ENCODE measurements at regions not wholly inside any gene's neighbourhood (a gene's known extent, or its start where the extent isn't known, plus 50 kb on each side); places are given as distances from the start of the nearest gene placed in this dataset.
A peak's percentile ranks its signal among the peaks of the same experiment; 100 is the strongest.

DNA sequence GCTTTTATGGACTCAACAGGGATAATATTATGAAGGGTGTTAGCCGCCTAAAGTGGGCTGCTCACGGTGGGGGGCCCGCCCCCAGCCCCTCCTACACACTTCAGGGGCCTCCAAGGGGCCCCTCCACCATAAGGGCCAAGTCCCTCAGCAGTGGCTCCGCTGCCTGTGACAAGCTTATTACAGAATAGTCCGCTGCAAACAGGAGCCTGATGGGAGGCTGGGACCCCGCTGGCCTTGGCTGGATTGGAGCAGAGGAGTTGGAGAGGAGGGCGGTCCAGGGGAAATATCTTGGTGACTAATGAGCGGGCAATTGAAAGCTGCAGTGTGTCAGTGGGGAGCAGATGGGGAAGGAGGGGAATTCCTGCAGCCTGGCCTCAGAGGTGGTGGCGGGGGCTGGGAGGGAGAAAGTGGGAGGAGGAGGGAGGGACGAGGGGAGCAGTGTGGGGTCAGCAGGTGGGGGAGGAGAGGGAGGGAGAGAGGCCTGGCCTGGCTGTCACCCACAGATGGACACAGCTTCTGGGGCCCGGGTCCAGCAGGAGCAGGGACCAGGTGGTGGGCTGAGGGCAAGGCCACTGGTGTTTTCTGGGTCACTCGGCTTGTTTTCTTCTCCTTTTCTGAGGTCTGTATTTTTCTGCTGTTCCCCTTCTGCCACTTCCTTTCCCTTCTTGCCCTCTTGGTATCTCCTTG, 57.6 kb upstream of the FOXP4 start (continued):
- TF ChIP-seq ZNF266 (tag by site-specific recombination; IDR thresholded peaks at IDR 0.05; ENCODE audit: low read depth) (no peak), ZNF248 (tag by site-specific recombination; IDR thresholded peaks at IDR 0.05) (no peak), KLF7 (tag by site-specific recombination; IDR thresholded peaks at IDR 0.05; ENCODE audit: borderline replicate concordance) (no peak), ZNF146 (tag by site-specific recombination; IDR thresholded peaks at IDR 0.05) (peak; percentile 5; the same call in 1 of the 2 replicates)

DNA sequence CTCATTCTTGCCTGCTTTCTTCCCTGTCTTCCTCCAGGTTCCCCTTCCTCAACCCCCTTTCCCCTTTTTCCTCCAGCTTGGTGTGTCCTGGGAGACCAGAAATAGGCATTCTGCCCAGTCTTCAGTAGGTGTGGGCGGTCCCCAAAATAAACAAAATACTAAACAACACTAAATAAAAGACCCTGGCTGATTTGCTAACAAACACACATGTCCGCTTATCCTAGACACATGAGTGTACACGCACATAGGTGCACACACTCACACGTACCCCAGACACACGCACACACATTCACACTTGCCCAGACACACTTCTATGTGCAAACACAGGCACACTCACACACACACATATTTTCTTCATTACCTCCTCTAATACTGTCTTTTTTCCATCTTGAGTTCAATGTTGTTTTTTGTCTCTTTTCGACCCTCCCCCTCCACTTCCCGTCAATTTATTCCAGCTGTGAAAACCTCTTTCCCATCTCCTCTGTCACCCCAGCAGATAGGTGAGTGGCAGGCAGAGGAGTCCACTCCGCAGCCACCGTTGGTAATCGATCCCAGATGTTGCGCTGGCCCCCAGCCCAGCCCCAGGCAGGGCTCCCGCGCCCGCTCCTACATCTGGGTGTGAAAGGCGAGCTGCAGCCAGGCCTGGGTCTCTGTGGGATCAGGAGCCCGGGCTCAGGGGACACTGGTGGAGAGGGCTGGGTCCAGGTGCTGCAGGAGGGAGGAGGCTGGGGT, 56.9 kb upstream of the FOXP4 start:
- no peak overlapping the region; the same call in 1 of the 2 replicates for H3K27ac ChIP-seq (ENCODE audit: extremely low read depth, low read depth, low read length)
- CTCF ChIA-PET = interaction anchor here (1.1 kb wide), 1 partner anchor 121 kb away, joined by 4 read pairs; no protein-coding TSS in a partner anchor
- H3K36me3 ChIP-seq (ENCODE audit: control insufficient read depth in 2 of 2, insufficient read depth in 1 of 2, low read length in 2 of 2) = no peaks in the 10 kb centered on the region
- no peak overlapping the region for H3K4me3 ChIP-seq (ENCODE audit: low read depth, low read length)
- POLR2A ChIA-PET = no interaction called here
- peaks cover 18% of the 10 kb centered on the region for H3K4me1 ChIP-seq (ENCODE audit: control insufficient read depth, insufficient read depth, low read length)
- H3K9me3 ChIP-seq (ENCODE audit: control insufficient read depth, insufficient read depth, low read depth, low read length) = no peaks in the 10 kb centered on the region
- TF ChIP-seq ZNF239 (tag by site-specific recombination; IDR thresholded peaks at IDR 0.05) (no peak), ZSCAN16 (tag by site-specific recombination; IDR thresholded peaks at IDR 0.05) (no peak), ZNF561 (tag by site-specific recombination; IDR thresholded peaks at IDR 0.05; ENCODE audit: borderline replicate concordance) (no peak), SP3 (tag by site-specific recombination; IDR thresholded peaks at IDR 0.05) (no peak), KLF1 (tag by site-specific recombination; IDR thresholded peaks at IDR 0.05) (0 out of 2 replicates have a peak, but pooled peaks have one; percentile 35), EGR2 (tag by site-specific recombination; IDR thresholded peaks at IDR 0.05; ENCODE audit: low read depth) (no peak), ZNF677 (tag by site-specific recombination; IDR thresholded peaks at IDR 0.05) (no peak), MZF1 (tag by site-specific recombination; IDR thresholded peaks at IDR 0.05; ENCODE audit: borderline replicate concordance) (no peak), ZNF473 (tag by site-specific recombination; IDR thresholded peaks at IDR 0.05) (0 out of 2 replicates have a peak, but pooled peaks have one; percentile 45), ZIC2 (tag by site-specific recombination; IDR thresholded peaks at IDR 0.05) (peak; percentile 76), ZNF37A (tag by site-specific recombination; IDR thresholded peaks at IDR 0.05) (no peak), ZNF354C (tag by site-specific recombination; IDR thresholded peaks at IDR 0.05; ENCODE audit: borderline replicate concordance, low read depth) (no peak), HOXC10 (CRISPR knock-in tag; IDR thresholded peaks at IDR 0.05) (no peak), ZNF548 (tag by site-specific recombination; IDR thresholded peaks at IDR 0.05) (no peak), SP2 (tag by site-specific recombination; IDR thresholded peaks at IDR 0.05) (peak; percentile 47), ZNF670 (tag by site-specific recombination; IDR thresholded peaks at IDR 0.05; ENCODE audit: low read depth) (no peak), ZNF560 (tag by site-specific recombination; IDR thresholded peaks at IDR 0.05; ENCODE audit: borderline replicate concordance) (no peak)
- TF ChIP-seq, protein P1, sequence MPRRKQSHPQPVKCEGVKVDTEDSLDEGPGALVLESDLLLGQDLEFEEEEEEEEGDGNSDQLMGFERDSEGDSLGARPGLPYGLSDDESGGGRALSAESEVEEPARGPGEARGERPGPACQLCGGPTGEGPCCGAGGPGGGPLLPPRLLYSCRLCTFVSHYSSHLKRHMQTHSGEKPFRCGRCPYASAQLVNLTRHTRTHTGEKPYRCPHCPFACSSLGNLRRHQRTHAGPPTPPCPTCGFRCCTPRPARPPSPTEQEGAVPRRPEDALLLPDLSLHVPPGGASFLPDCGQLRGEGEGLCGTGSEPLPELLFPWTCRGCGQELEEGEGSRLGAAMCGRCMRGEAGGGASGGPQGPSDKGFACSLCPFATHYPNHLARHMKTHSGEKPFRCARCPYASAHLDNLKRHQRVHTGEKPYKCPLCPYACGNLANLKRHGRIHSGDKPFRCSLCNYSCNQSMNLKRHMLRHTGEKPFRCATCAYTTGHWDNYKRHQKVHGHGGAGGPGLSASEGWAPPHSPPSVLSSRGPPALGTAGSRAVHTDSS (tag by site-specific recombination; IDR thresholded peaks at IDR 0.05) = no peak
- TF ChIP-seq, protein P2, sequence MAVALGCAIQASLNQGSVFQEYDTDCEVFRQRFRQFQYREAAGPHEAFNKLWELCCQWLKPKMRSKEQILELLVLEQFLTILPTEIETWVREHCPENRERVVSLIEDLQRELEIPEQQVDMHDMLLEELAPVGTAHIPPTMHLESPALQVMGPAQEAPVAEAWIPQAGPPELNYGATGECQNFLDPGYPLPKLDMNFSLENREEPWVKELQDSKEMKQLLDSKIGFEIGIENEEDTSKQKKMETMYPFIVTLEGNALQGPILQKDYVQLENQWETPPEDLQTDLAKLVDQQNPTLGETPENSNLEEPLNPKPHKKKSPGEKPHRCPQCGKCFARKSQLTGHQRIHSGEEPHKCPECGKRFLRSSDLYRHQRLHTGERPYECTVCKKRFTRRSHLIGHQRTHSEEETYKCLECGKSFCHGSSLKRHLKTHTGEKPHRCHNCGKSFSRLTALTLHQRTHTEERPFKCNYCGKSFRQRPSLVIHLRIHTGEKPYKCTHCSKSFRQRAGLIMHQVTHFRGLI (tag by site-specific recombination; IDR thresholded peaks at IDR 0.05) = 0 out of 2 replicates have a peak, but pooled peaks have one; percentile 43
- TF ChIP-seq, protein P3, sequence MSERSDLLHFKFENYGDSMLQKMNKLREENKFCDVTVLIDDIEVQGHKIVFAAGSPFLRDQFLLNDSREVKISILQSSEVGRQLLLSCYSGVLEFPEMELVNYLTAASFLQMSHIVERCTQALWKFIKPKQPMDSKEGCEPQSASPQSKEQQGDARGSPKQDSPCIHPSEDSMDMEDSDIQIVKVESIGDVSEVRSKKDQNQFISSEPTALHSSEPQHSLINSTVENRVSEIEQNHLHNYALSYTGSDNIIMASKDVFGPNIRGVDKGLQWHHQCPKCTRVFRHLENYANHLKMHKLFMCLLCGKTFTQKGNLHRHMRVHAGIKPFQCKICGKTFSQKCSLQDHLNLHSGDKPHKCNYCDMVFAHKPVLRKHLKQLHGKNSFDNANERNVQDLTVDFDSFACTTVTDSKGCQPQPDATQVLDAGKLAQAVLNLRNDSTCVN (tag by site-specific recombination; optimal IDR thresholded peaks at IDR 0.05) = peak; percentile 13
- TF ChIP-seq, protein P4, sequence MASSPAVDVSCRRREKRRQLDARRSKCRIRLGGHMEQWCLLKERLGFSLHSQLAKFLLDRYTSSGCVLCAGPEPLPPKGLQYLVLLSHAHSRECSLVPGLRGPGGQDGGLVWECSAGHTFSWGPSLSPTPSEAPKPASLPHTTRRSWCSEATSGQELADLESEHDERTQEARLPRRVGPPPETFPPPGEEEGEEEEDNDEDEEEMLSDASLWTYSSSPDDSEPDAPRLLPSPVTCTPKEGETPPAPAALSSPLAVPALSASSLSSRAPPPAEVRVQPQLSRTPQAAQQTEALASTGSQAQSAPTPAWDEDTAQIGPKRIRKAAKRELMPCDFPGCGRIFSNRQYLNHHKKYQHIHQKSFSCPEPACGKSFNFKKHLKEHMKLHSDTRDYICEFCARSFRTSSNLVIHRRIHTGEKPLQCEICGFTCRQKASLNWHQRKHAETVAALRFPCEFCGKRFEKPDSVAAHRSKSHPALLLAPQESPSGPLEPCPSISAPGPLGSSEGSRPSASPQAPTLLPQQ (tag by site-specific recombination; IDR thresholded peaks at IDR 0.05) = no peak
- TF ChIP-seq, protein P5, sequence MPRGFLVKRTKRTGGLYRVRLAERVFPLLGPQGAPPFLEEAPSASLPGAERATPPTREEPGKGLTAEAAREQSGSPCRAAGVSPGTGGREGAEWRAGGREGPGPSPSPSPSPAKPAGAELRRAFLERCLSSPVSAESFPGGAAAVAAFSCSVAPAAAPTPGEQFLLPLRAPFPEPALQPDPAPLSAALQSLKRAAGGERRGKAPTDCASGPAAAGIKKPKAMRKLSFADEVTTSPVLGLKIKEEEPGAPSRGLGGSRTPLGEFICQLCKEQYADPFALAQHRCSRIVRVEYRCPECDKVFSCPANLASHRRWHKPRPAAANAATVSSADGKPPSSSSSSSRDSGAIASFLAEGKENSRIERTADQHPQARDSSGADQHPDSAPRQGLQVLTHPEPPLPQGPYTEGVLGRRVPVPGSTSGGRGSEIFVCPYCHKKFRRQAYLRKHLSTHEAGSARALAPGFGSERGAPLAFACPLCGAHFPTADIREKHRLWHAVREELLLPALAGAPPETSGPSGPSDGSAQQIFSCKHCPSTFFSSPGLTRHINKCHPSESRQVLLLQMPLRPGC (tag by site-specific recombination; IDR thresholded peaks at IDR 0.05) = no peak
- TF ChIP-seq, protein P6, sequence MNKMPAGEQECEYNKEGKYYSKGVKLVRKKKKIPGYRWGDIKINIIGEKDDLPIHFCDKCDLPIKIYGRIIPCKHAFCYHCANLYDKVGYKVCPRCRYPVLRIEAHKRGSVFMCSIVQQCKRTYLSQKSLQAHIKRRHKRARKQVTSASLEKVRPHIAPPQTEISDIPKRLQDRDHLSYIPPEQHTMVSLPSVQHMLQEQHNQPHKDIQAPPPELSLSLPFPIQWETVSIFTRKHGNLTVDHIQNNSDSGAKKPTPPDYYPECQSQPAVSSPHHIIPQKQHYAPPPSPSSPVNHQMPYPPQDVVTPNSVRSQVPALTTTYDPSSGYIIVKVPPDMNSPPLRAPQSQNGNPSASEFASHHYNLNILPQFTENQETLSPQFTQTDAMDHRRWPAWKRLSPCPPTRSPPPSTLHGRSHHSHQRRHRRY (tag by site-specific recombination; IDR thresholded peaks at IDR 0.05) = no peak
